ENCODE measurements at regions not wholly inside any gene's neighbourhood (a gene's known extent, or its start where the extent isn't known, plus 50 kb on each side); places are given as distances from the start of the nearest gene placed in this dataset.

DNA sequence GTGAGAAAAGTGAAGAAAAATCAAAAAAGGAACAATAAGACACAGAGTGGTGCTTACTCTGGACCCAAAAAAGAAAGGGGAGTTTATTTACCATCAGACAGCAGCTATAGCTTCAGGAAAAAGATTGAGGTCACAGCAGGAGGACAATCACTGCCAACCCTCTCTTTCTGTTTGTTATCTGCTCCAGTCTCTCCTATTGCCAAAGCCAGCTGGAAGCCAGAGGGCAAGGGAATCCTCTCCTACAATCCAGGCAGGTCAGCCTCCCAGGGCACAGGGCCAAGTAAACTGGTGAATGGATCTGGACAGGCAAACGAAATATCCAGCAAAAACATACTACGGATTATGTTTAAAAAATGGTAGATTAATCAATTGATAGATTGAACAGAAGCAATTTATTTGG is 306.9 kb upstream of the SLIT2 start:
- TF ChIP-seq POLR2AphosphoS5 (IDR thresholded peaks at IDR 0.05; ENCODE audit: low read depth, low read length) (no peak), POLR2A (IDR thresholded peaks at IDR 0.05; ENCODE audit: low read depth, low read length) (no peak), TAF1 (IDR thresholded peaks at IDR 0.05; ENCODE audit: borderline replicate concordance, low read depth, low read length) (no peak)
